ENCODE measurements at regions not wholly inside any gene's neighbourhood (a gene's known extent, or its start where the extent isn't known, plus 50 kb on each side); places are given as distances from the start of the nearest gene placed in this dataset.

GRCh38 chr7:131124001-131124629 is 203.6 kb upstream of the MKLN1 start:
- H3K4me3 ChIP-seq (ENCODE audit: control insufficient read depth, low read depth, low read length) = no peak overlapping the region
- DNase-seq (ENCODE audit: low read depth) = no peak
- no peak for TF ChIP-seq CTCF (conservative IDR thresholded peaks at IDR 0.05; ENCODE audit: control insufficient read depth, insufficient read depth, low read depth, low read length)

- no peak for DNase-seq (ENCODE audit: low read depth)
- no peak overlapping the region for H3K4me3 ChIP-seq (ENCODE audit: control insufficient read depth, low read depth, low read length)
- TF ChIP-seq CTCF (conservative IDR thresholded peaks at IDR 0.05; ENCODE audit: control insufficient read depth, insufficient read depth, low read depth, low read length) = no peak
Observed at GRCh38 chr7:131124867-131125266, 202.8 kb upstream of the MKLN1 start.

- no peak overlapping the region for H3K4me3 ChIP-seq (ENCODE audit: control insufficient read depth, low read depth, low read length)
- DNase-seq (ENCODE audit: low read depth) = no peak
- no peak for TF ChIP-seq CTCF (conservative IDR thresholded peaks at IDR 0.05; ENCODE audit: control insufficient read depth, insufficient read depth, low read depth, low read length)
Observed at GRCh38 chr7:131130324-131130723, 197.4 kb upstream of the MKLN1 start.

- no peak overlapping the region for H3K4me3 ChIP-seq (ENCODE audit: control insufficient read depth, low read depth, low read length)
- no peak for DNase-seq (ENCODE audit: low read depth)
- no peak for TF ChIP-seq CTCF (conservative IDR thresholded peaks at IDR 0.05; ENCODE audit: control insufficient read depth, insufficient read depth, low read depth, low read length)
Observed at GRCh38 chr7:131131012-131131745, 196.5 kb upstream of the MKLN1 start.

GRCh38 chr7:131131746-131132431 is 195.8 kb upstream of the MKLN1 start:
- no peak overlapping the region for H3K4me3 ChIP-seq (ENCODE audit: control insufficient read depth, low read depth, low read length)
- no peak for DNase-seq (ENCODE audit: low read depth)
- TF ChIP-seq CTCF (conservative IDR thresholded peaks at IDR 0.05; ENCODE audit: control insufficient read depth, insufficient read depth, low read depth, low read length) = no peak

GRCh38 chr7:131139462-131139861 is 188.2 kb upstream of the MKLN1 start:
- DNase-seq (ENCODE audit: low read depth) = no peak
- H3K4me3 ChIP-seq (ENCODE audit: control insufficient read depth, low read depth, low read length) = no peak overlapping the region
- no peak for TF ChIP-seq CTCF (conservative IDR thresholded peaks at IDR 0.05; ENCODE audit: control insufficient read depth, insufficient read depth, low read depth, low read length)

Measured in fibroblast of mammary gland (primary cell).